Astrocyte of the spinal cord (primary cell): ENCODE measurements at regions not wholly inside any gene's neighbourhood (a gene's known extent, or its start where the extent isn't known, plus 50 kb on each side); places are given as distances from the start of the nearest gene placed in this dataset.

Experiments used
- DNase-seq: peaks from one replicate; pipeline ENCODE4 v3.0.0; 2011; ENCODE audit warnings: low read depth, low spot score
- H3K4me3 ChIP-seq: 2 replicates; pipeline ENCODE4 v1.5.1; 2011; ENCODE audit warnings: low read depth, mild to moderate bottlenecking, low read length, moderate library complexity
- CTCF ChIP-seq: IDR thresholded peaks from 2 replicates; pipeline ENCODE4 v1.5.1; 2012; ENCODE audit warnings: low read depth, mild to moderate bottlenecking, low read length, inconsistent platforms
- in situ Hi-C: cut with HindIII; loops from 2 replicates; pipeline ENCODE4 v1.10.0; 2017; ENCODE audit warnings: low sequenced_read_pairs

GRCh38 chr1:194150242-194150641, 963.8 kb upstream of the B3GALT2 start:
- in situ Hi-C loops = no loop called here
- no peak for TF ChIP-seq CTCF
- no peak for DNase-seq

GRCh38 chr1:194133152-194133551, 946.7 kb upstream of the B3GALT2 start:
- H3K4me3 ChIP-seq = no peak overlapping the region
- TF ChIP-seq CTCF = no peak
- in situ Hi-C loops = no loop called here
- no peak for DNase-seq

More at GRCh38 chr1:194150242-194150641, 963.8 kb upstream of the B3GALT2 start:
- no peak overlapping the region for H3K4me3 ChIP-seq

- in situ Hi-C loops = no loop called here
- no peak for DNase-seq
Measured at GRCh38 chr1:194118086-194118485, 931.7 kb upstream of the B3GALT2 start.

GRCh38 chr1:194117582-194117981, 931.2 kb upstream of the B3GALT2 start:
- DNase-seq = no peak
- H3K4me3 ChIP-seq = no peak overlapping the region
- in situ Hi-C loops = no loop called here
- TF ChIP-seq CTCF = no peak

More at GRCh38 chr1:194118086-194118485, 931.7 kb upstream of the B3GALT2 start:
- TF ChIP-seq CTCF = no peak
- no peak overlapping the region for H3K4me3 ChIP-seq

- DNase-seq = no peak
- in situ Hi-C loops = no loop called here
Measured at GRCh38 chr1:194114288-194114687, 927.9 kb upstream of the B3GALT2 start.

GRCh38 chr1:194105381-194105780, 919.0 kb upstream of the B3GALT2 start:
- TF ChIP-seq CTCF = no peak
- DNase-seq = no peak
- H3K4me3 ChIP-seq = no peak overlapping the region
- in situ Hi-C loops = no loop called here

More at GRCh38 chr1:194114288-194114687, 927.9 kb upstream of the B3GALT2 start:
- no peak overlapping the region for H3K4me3 ChIP-seq
- no peak for TF ChIP-seq CTCF
